Prostate gland (tissue), 2 donors: ENCODE measurements at regions not wholly inside any gene's neighbourhood (a gene's known extent, or its start where the extent isn't known, plus 50 kb on each side); places are given as distances from the start of the nearest gene placed in this dataset.

Source experiments
- POLR2AphosphoS5 ChIP-seq: sonication (generic); formaldehyde crosslinking; IDR thresholded peaks from one replicate; pipeline ENCODE4 v1.6.1; 2017; ENCODE audit warnings: antibody characterized with exemption
- TF ChIP-seq, protein P1 (sequence below), 4 experiments: fragments of 200-600 bp in 2 of 4; fragments of 450-650 bp in 2 of 4; sonication (generic) in 2 of 4; IDR thresholded peaks; 1 replicate in 3 of 4; 2 replicates in 1 of 4; pipeline ENCODE4 v1.5.1; 2016 to 2019; ENCODE audit warnings: antibody characterized with exemption in 4 of 4, mild to moderate bottlenecking in 2 of 4, moderate library complexity in 2 of 4

DNA sequence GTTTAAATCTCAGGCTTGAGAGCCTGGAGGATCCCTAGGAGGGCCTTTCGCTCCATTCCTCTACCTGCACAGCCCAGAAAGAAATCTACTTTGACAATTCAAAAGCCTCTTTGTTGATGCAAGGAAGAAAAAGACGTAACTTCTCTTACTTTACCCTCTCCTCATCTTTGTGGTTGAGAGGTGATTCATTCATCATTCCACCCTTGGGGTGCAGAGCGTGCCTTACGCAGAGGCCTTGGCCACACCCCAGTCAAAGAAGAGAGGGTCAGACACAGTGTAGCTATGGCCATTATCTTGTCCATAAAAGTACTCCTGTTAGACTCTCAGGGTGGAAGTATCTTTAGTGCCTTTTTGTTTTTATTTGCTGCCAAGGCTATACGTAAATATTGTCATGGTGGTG, 184.0 kb downstream of the IRS2 start:
- TF ChIP-seq, protein P1, sequence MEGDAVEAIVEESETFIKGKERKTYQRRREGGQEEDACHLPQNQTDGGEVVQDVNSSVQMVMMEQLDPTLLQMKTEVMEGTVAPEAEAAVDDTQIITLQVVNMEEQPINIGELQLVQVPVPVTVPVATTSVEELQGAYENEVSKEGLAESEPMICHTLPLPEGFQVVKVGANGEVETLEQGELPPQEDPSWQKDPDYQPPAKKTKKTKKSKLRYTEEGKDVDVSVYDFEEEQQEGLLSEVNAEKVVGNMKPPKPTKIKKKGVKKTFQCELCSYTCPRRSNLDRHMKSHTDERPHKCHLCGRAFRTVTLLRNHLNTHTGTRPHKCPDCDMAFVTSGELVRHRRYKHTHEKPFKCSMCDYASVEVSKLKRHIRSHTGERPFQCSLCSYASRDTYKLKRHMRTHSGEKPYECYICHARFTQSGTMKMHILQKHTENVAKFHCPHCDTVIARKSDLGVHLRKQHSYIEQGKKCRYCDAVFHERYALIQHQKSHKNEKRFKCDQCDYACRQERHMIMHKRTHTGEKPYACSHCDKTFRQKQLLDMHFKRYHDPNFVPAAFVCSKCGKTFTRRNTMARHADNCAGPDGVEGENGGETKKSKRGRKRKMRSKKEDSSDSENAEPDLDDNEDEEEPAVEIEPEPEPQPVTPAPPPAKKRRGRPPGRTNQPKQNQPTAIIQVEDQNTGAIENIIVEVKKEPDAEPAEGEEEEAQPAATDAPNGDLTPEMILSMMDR (IDR thresholded peaks at IDR 0.05) = no peak
- no peak for TF ChIP-seq POLR2AphosphoS5
